DMS153 (cell line): ENCODE measurements at regions not wholly inside any gene's neighbourhood (a gene's known extent, or its start where the extent isn't known, plus 50 kb on each side); places are given as distances from the start of the nearest gene placed in this dataset.
A peak's percentile ranks its signal among the peaks of the same experiment; 100 is the strongest.

Experiments
- DNase-seq: peaks from one replicate; lab custom pipeline; 2025; lab: John Stamatoyannopoulos, UW

DNA sequence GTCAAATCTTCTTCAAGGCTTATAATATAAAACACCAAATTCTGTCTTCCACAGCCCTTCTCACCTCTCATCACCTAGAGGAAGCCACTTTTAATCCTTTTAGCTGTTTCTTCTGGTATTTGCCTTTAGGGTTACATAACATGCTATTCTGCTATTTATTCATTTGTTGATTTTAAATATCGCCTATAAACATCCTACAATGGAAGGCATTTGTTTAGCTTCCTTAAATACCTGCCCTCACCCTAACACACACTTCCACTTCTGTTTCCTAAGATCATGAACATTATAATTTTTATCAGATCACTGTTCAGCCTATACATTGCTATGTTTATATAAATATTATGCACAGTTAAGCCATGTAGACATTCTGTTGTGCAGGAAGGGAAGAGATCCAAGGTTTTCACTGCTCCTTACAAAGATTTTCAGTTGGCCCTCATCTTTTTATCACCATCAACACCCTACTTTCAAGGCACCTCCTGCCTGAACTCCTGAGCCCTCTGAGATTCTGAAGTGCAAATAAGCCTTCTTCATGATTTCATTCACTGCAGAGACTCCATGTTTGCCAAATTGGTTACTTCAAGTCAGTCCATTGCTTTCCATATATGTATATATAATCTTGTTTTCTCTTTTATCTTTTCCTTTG lies 356.9 kb upstream of the ACTBL2 start:
- DNase-seq = no peak

DNA sequence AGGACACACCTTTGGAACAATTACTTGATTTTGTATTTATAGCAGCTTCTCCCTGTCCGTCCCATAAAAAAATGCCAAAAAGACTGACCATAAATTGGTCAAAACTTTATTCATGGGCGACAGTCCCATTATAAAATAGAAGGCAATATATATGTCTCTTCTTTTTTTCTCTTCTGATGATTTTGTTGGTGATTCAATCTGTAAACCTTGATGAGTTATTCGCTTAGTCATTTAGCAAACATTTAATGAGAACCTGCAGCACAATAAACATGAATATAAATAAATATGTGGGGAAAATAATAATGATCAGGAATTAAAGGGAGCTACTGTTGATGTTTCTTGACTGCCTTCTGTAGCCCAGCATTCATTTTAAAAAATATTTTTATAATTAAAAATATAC lies 356.4 kb upstream of the ACTBL2 start:
- no peak for DNase-seq

DNA sequence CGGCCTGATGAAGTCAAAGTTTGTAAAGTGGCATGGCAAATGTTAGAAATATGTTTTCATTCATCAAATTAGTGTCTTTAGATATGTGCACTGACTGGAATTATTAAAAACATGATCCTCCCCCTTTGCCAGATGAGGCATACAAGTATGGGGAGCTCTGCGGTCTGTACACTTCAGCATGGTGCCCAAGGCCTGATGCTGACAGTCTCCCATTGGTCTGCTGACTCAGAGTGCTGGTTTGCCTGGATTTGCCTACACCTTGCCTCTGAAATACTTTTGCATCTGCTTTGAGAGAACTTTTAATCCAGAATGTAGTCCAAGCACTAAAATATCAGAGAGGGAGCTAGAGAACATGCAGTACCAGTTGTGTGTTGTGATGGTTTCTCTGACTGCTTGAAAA lies 354.3 kb upstream of the ACTBL2 start:
- no peak for DNase-seq

DNA sequence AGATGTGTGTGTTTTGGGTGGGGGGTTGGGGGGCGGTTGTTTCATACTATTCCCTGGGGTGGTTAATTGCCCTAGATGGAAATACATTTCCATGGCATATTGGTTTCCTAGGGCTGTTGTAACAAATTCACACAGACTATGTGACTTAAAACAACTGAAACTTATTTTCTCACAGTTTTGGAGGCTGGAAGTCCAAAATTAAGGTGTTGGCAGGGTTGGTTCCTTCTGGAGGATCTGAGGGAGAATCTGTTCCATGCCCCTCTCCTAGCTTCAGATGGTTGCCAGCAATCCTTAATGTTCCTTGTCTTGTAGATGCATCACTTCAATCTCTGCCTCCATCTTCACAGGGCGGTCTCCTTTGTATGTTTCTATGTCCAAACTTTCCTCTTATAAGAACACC lies 353.7 kb upstream of the ACTBL2 start:
- DNase-seq = no peak

- DNase-seq = peak; percentile 11
Observed at GRCh38 chr5:57834829-57835608, 352.4 kb upstream of the ACTBL2 start.

GRCh38 chr5:57833489-57833888 lies 350.9 kb upstream of the ACTBL2 start:
- no peak for DNase-seq

DNA sequence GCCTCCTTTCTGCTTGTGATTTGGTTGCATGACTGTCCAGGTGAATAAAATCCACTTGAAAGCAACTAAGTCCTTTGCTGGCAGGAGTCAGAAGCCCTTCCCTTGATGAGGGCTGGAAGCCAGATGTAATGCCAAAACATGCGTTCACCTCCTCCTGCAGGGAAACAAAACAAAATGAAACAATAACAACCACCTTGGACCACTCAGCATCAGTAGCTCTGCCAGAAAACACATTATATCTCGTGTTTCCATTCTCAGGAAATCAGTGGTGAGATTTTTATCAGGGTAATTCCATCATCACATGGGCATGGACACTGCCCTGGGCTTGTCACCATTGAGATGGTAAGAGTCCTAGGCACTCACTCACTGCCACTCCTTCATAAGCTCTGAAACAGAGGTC lies 350.3 kb upstream of the ACTBL2 start:
- DNase-seq = no peak

- no peak for DNase-seq
Observed at GRCh38 chr5:57831932-57832331, 349.3 kb upstream of the ACTBL2 start.

DNA sequence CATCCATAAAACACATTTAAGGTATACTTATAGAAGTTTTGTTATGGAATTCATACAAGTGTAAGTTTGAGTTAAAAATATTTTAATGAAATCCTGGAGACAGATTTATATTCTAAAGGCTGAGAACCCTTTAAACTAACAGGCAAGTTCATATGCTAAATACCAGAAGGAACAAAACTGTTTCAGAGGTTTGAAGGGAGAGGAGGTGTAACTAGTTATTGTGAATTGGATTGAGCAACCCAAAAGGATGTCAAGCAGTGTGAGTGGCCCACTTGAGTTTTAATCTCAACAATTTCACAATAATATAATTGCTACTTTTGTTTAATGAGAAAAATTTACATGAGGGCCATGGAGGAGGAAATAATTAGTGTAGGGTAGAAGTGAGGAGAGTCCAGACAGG lies 348.5 kb upstream of the ACTBL2 start:
- no peak for DNase-seq

DNA sequence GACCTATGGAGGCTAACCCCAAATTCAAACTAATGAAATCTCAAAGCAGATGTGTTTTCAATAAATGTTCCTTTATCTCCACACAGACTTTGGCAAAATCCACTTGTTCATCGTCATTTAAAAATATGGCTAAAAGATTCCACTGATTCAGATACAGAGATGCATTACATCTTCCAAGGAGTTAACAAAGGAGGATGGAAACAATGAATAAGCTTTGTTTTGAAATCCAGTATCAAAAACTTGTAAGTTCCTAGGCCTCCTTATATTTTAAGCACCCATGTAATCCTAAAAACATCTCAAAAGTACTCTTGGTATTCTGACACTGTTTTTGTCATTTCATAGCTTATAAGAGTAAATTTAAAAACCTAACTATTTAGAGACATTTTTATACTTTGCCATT lies 345.6 kb upstream of the ACTBL2 start:
- no peak for DNase-seq

DNA sequence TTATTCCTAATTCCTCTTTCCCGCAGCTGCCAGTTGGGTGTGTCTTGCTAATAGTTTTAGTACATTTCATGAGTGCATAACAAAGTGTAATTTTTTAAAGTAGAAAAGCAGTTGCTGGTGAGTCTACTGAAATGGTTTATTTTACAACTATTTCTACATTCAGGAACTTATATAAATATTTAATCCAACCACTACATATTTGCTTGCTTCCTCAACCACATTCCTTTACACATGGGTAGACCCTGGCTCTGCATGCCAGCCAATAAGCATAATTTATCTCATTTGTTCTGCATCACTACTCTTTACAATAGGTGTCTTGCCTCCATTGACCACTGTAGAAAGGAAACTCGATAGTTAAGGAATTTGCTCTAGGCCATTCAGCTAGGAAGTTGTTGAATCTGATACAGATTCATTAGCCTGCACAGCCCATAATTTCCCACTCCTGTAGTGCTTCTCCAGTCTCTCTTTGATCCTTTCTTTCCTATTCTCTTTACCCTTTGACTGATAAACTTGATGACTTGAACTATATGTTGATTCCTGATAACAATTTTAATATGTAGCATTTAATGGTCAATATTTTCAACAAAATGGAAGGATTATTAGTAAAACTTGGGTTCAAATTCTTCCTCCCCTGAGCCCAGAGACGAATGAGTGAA lies 342.5 kb upstream of the ACTBL2 start:
- DNase-seq = no peak

GRCh38 chr5:57824623-57825022 lies 342.0 kb upstream of the ACTBL2 start:
- DNase-seq = no peak

- DNase-seq = no peak
Observed at GRCh38 chr5:57824047-57824446, 341.4 kb upstream of the ACTBL2 start.

DNA sequence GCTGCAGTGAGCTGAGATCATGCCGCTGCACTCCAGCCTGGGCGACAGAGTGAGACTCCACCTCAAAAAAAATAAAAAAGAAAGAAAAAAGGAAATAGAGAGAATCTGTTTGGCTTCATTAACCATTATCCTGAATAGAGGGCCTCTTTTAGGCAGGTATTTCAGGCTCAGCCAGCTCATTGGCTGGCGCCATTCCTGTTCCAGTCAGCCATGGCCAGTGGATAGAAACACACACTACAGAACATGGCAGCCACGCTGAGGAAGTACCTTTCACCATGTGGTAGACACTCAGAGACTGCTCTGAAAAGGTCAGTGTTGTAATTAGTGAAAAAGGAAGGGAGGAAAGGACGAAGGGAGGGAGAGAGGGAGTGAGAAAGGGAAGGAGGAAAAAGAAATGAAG lies 340.0 kb upstream of the ACTBL2 start:
- DNase-seq = no peak

- no peak for DNase-seq
Observed at GRCh38 chr5:57818397-57818796, 335.8 kb upstream of the ACTBL2 start.

DNA sequence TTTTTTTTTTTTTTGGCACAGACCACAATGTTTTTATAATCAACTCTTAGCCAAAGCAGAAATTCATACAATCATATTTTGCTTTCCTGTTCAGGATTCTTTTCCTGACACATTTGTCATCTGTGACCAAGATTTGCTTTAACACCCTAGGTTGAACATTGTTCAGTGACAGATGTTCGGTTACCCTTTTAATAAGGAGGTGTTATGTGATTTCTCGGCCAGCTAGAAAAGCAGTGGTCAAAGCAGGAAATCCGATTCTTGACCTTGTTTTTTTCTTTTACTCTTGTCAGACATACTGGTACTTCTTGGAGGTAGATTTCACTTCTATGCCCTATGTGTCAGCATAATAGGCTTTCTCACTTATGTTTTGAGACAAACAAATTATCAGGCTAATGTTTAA lies 335.3 kb upstream of the ACTBL2 start:
- DNase-seq = no peak

GRCh38 chr5:57817001-57817453 lies 334.4 kb upstream of the ACTBL2 start:
- no peak for DNase-seq

DNA sequence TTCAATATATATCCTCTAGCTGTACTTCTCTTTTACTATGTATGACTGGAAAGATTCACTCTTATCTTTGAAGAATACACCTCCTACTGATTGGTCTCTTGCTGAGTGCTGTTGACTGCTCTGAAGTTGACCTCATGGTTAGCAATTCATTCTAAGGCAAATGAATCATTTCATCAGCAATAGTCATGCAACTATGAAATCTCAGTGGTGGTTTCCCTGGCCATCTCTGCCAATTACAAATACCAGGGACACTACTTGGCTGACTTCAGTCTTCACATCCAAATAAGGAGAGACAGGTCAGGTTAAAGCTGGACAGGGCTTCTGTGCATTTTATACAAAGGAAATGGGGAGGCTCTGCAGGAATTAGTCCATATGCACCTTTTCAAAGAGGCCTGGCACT lies 333.5 kb upstream of the ACTBL2 start:
- DNase-seq = no peak

DNA sequence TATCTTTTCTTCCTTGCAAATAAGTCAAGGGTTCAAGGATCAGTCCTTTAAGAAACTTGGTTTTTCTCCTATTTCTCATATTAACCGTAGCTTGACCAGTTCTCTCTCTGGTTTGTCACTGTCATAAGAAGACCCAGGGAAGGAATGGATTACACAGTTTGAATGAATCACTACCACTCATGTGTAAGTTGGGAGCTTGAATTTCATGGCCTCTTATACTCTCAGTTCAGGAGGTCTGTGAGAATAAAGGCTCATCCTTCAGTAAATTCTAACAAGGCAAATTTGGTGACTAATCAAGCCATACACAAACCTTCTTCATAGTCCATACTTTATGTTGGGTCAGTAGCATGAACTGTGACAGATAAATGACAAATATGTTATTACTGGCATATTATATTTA lies 323.1 kb upstream of the ACTBL2 start:
- no peak for DNase-seq

GRCh38 chr5:57805170-57805569 lies 322.6 kb upstream of the ACTBL2 start:
- no peak for DNase-seq

DNA sequence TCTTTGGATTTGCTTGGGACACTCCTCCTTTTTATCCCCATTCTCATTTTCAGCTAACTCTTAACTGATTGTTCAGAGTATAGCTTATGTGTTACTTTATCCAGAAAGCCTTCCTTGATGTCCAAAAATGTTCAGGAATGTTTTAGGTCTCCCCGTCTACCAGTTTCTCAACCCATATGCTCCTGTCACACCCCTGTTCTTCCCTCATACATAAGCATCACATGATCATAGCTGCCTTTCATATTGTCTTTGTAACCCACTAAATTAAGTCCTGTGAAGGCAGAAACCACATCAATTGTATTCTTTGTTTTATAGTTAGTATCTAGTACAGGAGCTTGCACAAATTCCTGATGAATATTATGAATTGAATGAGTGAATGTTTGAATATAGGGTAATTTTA lies 321.9 kb upstream of the ACTBL2 start:
- DNase-seq = no peak

DNA sequence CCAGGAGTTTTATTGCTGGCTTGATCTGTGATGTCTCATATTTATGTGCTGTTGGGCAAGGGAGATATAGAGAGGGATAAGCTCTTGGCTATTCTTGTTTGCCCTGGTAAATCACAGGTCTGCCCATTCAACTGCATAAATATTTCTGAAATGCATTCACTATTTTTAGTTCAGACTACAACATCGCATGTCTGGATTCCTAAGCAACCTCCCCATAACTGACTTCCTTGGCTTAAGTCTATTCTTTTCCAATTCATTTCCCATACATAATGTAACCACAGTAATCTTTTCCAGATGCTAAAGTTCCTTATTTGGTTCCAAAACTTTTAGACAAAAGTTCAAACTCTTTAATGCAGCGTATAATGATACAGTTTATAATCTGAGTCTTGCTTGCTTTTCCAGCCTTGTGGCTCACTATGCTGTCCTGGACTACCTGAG lies 321.4 kb upstream of the ACTBL2 start:
- DNase-seq = no peak

GRCh38 chr5:57802131-57802530 lies 319.5 kb upstream of the ACTBL2 start:
- DNase-seq = no peak
